ENCODE measurements at regions not wholly inside any gene's neighbourhood (a gene's known extent, or its start where the extent isn't known, plus 50 kb on each side); places are given as distances from the start of the nearest gene placed in this dataset.

DNA sequence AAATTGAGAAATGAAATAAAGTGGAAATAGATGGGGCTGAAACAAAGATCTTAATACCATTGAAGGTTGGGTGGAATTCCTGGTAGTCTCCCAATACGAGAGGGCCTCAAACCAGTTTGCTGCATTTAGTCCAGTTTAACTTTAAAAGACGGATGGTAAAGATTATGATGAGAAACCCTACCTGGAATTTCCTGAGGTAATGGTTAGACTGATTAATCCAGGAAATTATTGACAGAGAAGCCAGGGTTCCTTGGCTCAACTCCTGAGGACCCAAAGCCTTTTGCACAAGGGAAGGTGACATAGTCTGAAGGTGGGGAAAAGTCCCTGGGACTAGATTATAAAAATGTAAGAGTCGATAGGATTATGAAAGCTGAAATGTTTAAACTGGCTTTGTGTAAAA, 133.2 kb upstream of the SLITRK5 start:
- TF ChIP-seq POLR2A (IDR thresholded peaks at IDR 0.05): no peak
- TF ChIP-seq, protein P1, sequence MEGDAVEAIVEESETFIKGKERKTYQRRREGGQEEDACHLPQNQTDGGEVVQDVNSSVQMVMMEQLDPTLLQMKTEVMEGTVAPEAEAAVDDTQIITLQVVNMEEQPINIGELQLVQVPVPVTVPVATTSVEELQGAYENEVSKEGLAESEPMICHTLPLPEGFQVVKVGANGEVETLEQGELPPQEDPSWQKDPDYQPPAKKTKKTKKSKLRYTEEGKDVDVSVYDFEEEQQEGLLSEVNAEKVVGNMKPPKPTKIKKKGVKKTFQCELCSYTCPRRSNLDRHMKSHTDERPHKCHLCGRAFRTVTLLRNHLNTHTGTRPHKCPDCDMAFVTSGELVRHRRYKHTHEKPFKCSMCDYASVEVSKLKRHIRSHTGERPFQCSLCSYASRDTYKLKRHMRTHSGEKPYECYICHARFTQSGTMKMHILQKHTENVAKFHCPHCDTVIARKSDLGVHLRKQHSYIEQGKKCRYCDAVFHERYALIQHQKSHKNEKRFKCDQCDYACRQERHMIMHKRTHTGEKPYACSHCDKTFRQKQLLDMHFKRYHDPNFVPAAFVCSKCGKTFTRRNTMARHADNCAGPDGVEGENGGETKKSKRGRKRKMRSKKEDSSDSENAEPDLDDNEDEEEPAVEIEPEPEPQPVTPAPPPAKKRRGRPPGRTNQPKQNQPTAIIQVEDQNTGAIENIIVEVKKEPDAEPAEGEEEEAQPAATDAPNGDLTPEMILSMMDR (IDR thresholded peaks at IDR 0.05): no peak

Measured in body of pancreas (tissue), 4 donors.